ENCODE measurements at regions not wholly inside any gene's neighbourhood (a gene's known extent, or its start where the extent isn't known, plus 50 kb on each side); places are given as distances from the start of the nearest gene placed in this dataset.

DNA sequence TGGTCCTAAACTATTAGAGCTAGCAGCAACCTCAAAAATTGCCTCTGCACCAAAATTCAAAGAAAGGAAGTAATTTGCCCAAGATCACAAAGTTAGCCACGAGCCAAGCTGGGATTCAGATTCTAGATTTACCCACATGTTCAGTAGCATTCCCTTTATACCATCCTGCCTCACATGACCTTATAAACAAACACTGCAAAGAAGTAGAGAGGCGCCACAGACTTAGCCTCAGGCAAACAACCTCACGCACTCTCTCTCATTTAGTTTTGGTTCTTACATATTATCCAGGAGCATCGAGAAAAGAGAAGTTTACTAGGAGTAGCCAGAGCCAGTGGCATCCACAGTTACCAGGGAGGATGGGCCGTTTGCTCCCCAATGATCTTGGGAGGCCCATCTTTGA is 226.6 kb downstream of the OSR1 start:
- DNase-seq = no peak

DNA sequence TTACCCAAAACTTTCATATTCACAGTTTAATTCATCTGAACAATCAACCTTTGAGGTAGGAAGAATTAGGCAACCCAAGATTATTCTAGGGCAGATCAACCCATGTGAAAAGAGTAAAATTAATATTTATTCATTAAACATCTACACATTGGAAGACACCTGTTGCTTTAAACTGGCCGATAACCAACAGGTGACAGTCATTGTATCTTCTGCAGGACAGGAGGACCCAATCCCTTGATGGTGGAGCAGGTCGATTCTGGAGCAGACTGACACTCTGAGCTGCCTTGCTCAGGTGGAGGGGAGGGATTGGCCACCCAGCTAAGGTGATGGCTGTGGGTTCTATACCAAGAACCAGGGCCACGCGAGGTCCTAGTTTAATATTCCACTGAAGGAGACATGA is 230.3 kb downstream of the OSR1 start:
- DNase-seq = no peak

DNA sequence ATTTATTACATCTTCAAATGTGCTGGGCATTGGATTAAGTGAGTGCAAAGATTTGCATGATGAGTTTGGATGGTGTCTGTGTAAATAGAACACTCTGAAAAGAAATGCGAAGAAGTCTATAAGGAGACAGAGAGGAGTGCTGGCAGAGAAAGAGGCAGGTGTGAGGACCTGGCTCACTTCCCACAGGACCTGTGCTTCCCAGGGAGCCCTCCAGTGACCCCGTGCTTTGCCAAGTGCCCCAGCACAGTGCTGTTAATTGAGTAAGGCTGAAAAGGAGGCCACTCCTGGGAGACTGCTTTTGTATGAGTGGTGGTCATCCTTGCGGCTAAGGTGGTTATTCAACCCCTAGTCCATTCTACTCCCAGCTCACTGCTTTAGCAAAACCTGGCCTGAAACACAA is 230.8 kb downstream of the OSR1 start:
- DNase-seq = no peak

DNA sequence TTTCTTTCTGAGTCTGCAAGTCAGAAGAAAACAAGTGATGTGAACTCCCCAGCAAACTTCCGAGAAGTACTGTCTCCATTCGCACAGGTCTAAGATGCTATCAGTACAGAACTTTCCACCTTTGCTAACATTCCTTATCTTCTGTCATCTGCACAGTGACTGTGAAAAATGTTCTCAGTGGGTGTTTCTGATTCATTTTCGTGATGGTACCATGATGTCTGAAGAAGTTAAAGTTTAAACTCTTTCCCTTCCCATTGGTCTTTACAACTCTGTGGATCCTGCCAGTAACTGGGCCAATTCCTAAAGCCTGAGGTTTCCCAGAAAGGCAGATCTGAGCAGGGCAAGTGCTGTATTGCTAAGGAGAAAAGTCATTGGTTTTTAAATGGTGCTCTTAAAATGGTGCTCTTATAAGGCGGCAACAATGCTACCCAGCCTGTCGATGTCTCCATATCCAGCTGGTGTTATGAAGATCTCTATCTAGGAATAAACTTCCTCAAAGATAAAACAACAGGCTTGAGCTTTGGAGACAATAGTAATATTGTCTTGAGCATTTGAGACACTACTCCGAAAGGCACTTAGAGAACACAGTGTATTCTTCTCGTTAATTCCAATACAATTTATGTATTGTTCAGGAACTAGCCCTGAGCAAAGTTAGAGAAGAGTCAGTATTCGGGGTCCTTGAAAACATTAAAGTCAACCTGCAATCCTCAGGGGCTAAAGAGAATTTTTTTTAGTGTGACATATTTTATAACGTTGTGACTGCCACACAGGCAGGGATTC is 232.3 kb downstream of the OSR1 start:
- no peak for DNase-seq

DNA sequence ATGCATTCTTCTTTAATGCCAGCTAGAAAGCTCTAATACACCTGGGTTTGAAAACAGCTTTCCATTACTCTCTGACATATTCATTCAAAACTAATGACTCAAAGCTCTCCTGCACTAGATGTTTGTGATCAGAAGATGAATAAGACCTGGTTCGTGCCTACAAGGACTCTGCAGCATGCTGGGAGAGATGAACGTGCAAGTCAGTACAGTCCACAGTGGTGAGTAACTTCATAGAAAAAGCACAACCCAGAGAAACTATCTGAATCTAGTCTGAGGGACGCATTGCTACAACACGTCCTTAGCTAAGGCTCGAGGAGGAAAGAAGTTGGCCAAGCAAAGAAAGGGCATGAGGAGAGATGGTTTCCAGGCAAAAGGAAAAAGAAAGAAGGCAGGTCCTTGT is 234.3 kb downstream of the OSR1 start:
- DNase-seq = no peak

DNA sequence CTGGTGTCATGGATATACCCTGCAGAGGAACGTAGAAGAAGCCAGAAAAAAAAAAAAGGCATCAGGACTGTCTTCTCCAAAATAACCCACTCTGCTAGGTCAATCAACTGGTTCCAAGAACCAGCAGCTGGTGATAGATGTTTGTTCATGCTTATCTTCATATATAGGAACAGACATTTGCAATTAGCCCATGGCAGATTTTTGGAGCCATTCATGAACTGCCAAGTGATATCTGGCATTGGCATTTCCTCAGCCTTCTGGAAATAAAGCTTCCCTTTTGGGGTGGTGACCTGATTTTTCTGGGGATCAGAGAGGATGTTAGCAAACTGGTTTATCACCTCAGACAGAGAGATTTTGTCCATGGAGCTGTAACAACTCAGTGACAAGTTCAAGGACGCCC is 234.9 kb downstream of the OSR1 start:
- no peak for DNase-seq

DNA sequence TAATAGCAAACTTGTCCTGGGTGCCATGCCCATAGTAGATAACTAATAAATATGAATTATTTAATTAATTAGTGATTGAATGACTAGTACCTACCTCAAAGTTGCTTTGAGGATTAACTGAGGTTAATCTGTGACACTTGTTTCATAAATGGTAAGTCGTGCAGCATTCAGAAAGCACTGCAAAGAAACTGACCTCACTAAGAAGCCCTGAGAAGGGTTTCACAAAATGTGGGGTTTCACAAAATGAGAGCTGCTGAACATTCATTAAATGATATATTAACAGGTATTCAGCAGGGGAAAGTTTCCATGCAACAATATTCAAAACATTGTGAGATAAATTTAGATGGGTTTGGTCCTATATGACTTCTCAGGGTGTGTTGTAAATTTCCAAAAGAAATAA is 236.2 kb downstream of the OSR1 start:
- DNase-seq = no peak

- DNase-seq = no peak
Observed at GRCh38 chr2:19120941-19121750, 237.3 kb downstream of the OSR1 start.

DNA sequence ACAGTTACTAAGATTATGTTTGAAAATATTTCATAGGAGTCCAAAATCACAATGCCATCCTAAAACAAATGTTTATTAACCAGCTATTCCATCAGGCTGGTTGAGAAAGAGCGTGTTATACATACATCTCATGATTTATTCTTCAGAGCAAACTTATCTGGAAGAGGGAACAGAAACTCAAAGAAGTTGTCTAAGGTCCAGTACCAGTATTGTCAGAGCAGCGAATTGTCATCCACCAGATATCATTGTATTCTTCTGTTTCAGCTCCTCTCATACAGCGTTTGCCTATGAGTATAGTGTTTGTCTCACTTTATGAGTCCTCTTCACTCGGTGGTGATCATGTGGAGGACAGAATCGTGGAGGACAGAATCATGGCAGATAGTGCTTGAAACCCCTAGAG is 238.2 kb downstream of the OSR1 start:
- no peak for DNase-seq

DNA sequence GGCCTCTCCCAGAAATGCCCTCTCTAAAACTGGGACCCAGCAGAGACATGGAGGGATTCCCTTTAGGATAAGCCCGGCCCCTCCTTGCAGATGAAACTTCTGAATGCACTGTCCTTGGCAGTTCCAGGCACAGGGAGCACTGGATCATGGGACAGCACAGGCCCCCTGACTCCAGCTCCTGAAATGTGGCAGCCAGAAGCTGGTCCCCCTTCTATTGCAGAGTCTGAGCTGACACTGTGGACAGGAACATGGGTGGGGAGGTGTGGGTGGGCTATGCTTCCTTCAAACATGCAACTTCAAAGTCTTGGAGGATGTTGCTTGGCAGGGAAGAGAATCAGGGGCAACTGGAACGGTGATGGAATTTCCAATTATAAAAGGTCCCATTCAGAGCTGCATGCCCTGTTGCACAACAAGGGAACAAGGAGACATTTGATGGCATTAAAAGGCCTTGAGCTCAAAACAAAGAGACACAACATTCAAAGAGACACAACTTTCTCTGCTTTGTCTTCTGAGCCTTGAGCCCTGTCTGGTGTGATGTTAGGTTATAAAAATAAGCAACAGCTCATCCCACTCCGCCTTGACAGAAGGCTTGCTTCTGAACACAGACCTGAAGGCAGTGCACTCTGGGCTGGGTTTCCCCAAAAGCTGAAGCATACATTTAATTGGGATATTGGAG is 239.0 kb downstream of the OSR1 start:
- no peak for DNase-seq

- no peak for DNase-seq
Observed at GRCh38 chr2:19116918-19117317, 241.5 kb downstream of the OSR1 start.

- DNase-seq = no peak
Observed at GRCh38 chr2:19114754-19115231, 243.6 kb downstream of the OSR1 start.

GRCh38 chr2:19114126-19114525 is 244.3 kb downstream of the OSR1 start:
- no peak for DNase-seq

GRCh38 chr2:19111354-19111753 is 247.1 kb downstream of the OSR1 start:
- no peak for DNase-seq

DNA sequence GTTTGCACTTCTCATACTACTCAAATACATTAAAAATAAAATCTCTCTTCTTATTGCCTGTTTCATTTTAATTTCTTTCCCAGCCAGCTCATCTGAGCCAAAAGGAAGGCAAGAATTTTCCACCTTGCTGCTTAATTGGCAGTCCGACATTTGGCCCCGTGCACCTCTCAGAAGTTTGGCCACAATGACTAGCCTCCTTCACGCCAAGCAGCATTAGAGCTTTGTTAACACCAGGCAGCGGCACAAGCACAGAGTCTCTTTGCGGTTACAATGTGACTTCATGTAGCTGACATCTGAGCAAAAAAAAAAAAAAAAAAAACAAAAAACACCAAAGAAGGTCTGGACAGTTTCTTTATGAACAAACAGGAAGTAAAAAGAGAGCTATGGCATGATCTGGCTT is 248.9 kb downstream of the OSR1 start:
- no peak for DNase-seq

DNA sequence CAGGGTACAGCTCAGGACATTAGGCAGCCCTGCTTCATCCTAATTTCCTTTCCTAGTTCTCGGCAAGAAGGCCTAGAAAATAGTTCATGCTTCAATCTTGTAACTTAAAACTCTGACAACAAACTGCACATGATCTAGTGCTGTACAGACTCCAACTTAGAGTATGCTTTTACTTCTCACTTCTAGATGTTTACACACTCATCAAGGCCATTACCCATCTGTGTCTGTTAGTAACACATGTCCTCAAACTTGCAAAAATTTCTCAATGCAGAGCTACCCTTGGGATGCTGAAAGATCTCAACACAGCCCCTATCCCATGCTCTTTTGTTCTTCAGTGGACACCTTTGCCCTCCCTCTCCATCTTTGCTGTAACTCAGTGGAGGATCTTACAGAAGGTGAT is 252.0 kb downstream of the OSR1 start:
- DNase-seq = no peak

- DNase-seq = no peak
Observed at GRCh38 chr2:19104503-19104902, 253.9 kb downstream of the OSR1 start.

DNA sequence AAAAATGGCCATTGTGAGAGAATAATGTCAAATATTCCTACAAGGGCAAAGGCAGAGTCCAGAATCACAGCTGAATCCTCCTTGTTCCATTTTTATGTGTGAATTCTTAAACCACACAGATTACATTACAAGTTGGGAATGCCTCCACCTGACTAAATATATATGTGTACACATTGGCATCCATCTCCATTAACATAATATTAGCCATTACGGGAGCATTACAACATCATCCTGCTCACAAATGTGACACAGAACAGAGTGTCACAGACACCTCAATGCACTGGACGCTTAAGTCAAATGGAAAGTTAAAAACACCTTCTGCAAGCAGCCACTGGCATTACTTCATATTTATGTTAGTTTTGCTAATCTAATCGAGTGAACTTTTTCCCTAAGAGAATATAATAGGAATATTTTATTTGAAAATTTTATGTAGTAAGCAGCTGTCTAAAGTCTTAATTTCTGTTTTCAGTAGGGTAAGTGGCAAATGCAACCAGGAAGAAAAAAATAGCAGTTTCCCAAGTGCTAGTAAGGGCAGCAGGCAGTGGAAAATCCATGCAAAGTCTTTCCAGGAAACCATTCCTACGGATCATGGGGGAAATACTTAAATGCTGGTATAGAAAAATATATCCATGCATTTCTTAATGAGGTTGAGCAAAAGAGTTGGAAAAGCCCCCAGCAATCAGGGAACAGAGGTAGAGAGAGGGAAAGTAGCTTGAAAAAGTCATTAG is 255.6 kb downstream of the OSR1 start:
- DNase-seq = no peak

- DNase-seq = no peak
Observed at GRCh38 chr2:19101968-19102367, 256.5 kb downstream of the OSR1 start.

- DNase-seq = no peak
Observed at GRCh38 chr2:19100570-19100969, 257.9 kb downstream of the OSR1 start.

- no peak for DNase-seq
Observed at GRCh38 chr2:19099181-19099580, 259.2 kb downstream of the OSR1 start.

- DNase-seq = no peak
Observed at GRCh38 chr2:19098467-19099160, 259.8 kb downstream of the OSR1 start.
